ENCODE measurements at regions not wholly inside any gene's neighbourhood (a gene's known extent, or its start where the extent isn't known, plus 50 kb on each side); places are given as distances from the start of the nearest gene placed in this dataset.

GRCh38 chr11:30811226-30811755, 225.1 kb upstream of the MPPED2 start:
- no peak for DNase-seq (ENCODE audit: low read depth)

- no peak for DNase-seq (ENCODE audit: low read depth)
Observed at GRCh38 chr11:30810116-30810515, 224.0 kb upstream of the MPPED2 start.

- DNase-seq (ENCODE audit: low read depth), result no peak
Observed at GRCh38 chr11:30801357-30801756, 215.2 kb upstream of the MPPED2 start.

GRCh38 chr11:30800904-30801303, 214.8 kb upstream of the MPPED2 start:
- DNase-seq (ENCODE audit: low read depth), result no peak

- no peak for DNase-seq (ENCODE audit: low read depth)
Observed at GRCh38 chr11:30798547-30799236, 212.5 kb upstream of the MPPED2 start.

GRCh38 chr11:30789270-30789669, 203.1 kb upstream of the MPPED2 start:
- DNase-seq (ENCODE audit: low read depth), result peak; percentile 3

- no peak for DNase-seq (ENCODE audit: low read depth)
Observed at GRCh38 chr11:30788849-30789248, 202.7 kb upstream of the MPPED2 start.

- DNase-seq (ENCODE audit: low read depth), result no peak
Observed at GRCh38 chr11:30786256-30787110, 200.3 kb upstream of the MPPED2 start.

- no peak for DNase-seq (ENCODE audit: low read depth)
Observed at GRCh38 chr11:30778596-30778995, 192.4 kb upstream of the MPPED2 start.

- no peak for DNase-seq (ENCODE audit: low read depth)
Observed at GRCh38 chr11:30775233-30775522, 189.0 kb upstream of the MPPED2 start.

GRCh38 chr11:30774496-30775232, 188.5 kb upstream of the MPPED2 start:
- DNase-seq (ENCODE audit: low read depth), result no peak

GRCh38 chr11:30772908-30773307, 186.8 kb upstream of the MPPED2 start:
- DNase-seq (ENCODE audit: low read depth), result no peak

- DNase-seq (ENCODE audit: low read depth), result no peak
Observed at GRCh38 chr11:30763951-30764350, 177.8 kb upstream of the MPPED2 start.

- DNase-seq (ENCODE audit: low read depth), result no peak
Observed at GRCh38 chr11:30762188-30762587, 176.0 kb upstream of the MPPED2 start.

- DNase-seq (ENCODE audit: low read depth), result peak; percentile 5
Observed at GRCh38 chr11:30760345-30760744, 174.2 kb upstream of the MPPED2 start.

GRCh38 chr11:30758946-30759504, 172.9 kb upstream of the MPPED2 start:
- DNase-seq (ENCODE audit: low read depth), result no peak

GRCh38 chr11:30758518-30758917, 172.4 kb upstream of the MPPED2 start:
- no peak for DNase-seq (ENCODE audit: low read depth)

- peak; percentile 43 for DNase-seq (ENCODE audit: low read depth)
Observed at GRCh38 chr11:30758012-30758411, 171.9 kb upstream of the MPPED2 start.

GRCh38 chr11:30753994-30754393, 167.8 kb upstream of the MPPED2 start:
- no peak for DNase-seq (ENCODE audit: low read depth)

- no peak for DNase-seq (ENCODE audit: low read depth)
Observed at GRCh38 chr11:30753504-30753903, 167.4 kb upstream of the MPPED2 start.

- DNase-seq (ENCODE audit: low read depth), result no peak
Observed at GRCh38 chr11:30749268-30749667, 163.1 kb upstream of the MPPED2 start.

Data from HT1080 (cell line).